Neural progenitor cell (in vitro differentiated cells): ENCODE measurements at regions not wholly inside any gene's neighbourhood (a gene's known extent, or its start where the extent isn't known, plus 50 kb on each side); places are given as distances from the start of the nearest gene placed in this dataset.

ENCODE experiments used
- DNase-seq: peaks from one replicate; pipeline ENCODE4 v3.0.0-alpha.2; 2016; ENCODE audit warnings: low spot score
- H2AFZ ChIP-seq: fragments of 200-600 bp; sonication (generic); replicated peaks from 2 replicates; pipeline ENCODE4 v1.6.1; 2016; ENCODE audit warnings: antibody characterized with exemption
- H3F3A ChIP-seq: fragments of 200-600 bp; sonication (generic); 2 replicates; pipeline ENCODE4 v1.6.1; 2016; ENCODE audit warnings: antibody characterized with exemption, low read depth
- H3K27ac ChIP-seq: fragments of 200-600 bp; sonication (generic); 2 replicates; pipeline ENCODE4 v1.5.1; 2016; ENCODE audit warnings: mild to moderate bottlenecking
- H3K27me3 ChIP-seq: fragments of 200-600 bp; sonication (generic); 2 replicates; pipeline ENCODE4 v1.6.1; 2016; ENCODE audit warnings: mild to moderate bottlenecking, moderate library complexity
- H3K36me3 ChIP-seq: fragments of 200-600 bp; sonication (generic); 2 replicates; pipeline ENCODE4 v1.5.1; 2016
- H3K4me1 ChIP-seq: fragments of 200-600 bp; sonication (generic); 2 replicates; pipeline ENCODE4 v1.6.1; 2016; ENCODE audit warnings: mixed run types
- H3K4me2 ChIP-seq: fragments of 200-600 bp; sonication (generic); 2 replicates; pipeline ENCODE4 v1.6.1; 2016
- H3K4me3 ChIP-seq: fragments of 200-600 bp; sonication (generic); 2 replicates; pipeline ENCODE4 v1.5.1; 2016
- H3K79me2 ChIP-seq: fragments of 200-600 bp; sonication (generic); 2 replicates; pipeline ENCODE4 v1.6.1; 2016; ENCODE audit warnings: low read depth
- H3K9ac ChIP-seq: fragments of 200-600 bp; sonication (generic); 2 replicates; pipeline ENCODE4 v1.6.1; 2016
- H3K9me3 ChIP-seq: fragments of 200-600 bp; sonication (generic); 2 replicates; pipeline ENCODE4 v1.5.1; 2016; ENCODE audit warnings: low read depth
- H4K20me1 ChIP-seq: fragments of 200-600 bp; sonication (generic); 2 replicates; pipeline ENCODE4 v1.6.1; 2016; ENCODE audit warnings: low read depth
- H3K27ac Mint-ChIP-seq: 3 replicates; pipeline ENCODE4 v1.8.0; 2021; ENCODE audit warnings: mixed read lengths
- H3K27me3 Mint-ChIP-seq: 2 replicates; pipeline ENCODE4 v1.8.0; 2022; ENCODE audit warnings: low read depth, mild to moderate bottlenecking, inconsistent platforms, moderate library complexity, mixed read lengths; ENCODE audit not compliant: insufficient read depth
- H3K36me3 Mint-ChIP-seq: 3 replicates; pipeline ENCODE4 v1.8.0; 2021; ENCODE audit warnings: mixed read lengths
- H3K4me1 Mint-ChIP-seq: 3 replicates; pipeline ENCODE4 v1.8.0; 2021; ENCODE audit warnings: mixed read lengths
- H3K4me3 Mint-ChIP-seq: 3 replicates; pipeline ENCODE4 v1.8.0; 2021; ENCODE audit warnings: mild to moderate bottlenecking, moderate library complexity, mixed read lengths
- H3K9me3 Mint-ChIP-seq: 3 replicates; pipeline ENCODE4 v1.8.0; 2020; ENCODE audit warnings: mixed read lengths
- EZH2 ChIP-seq: fragments of 200-600 bp; sonication (generic); IDR thresholded peaks from 2 replicates; pipeline ENCODE4 v1.6.1; 2017; ENCODE audit warnings: antibody characterized with exemption, mild to moderate bottlenecking, moderate library complexity
- EZH2phosphoT487 ChIP-seq: fragments of 200-600 bp; sonication (generic); IDR thresholded peaks from 2 replicates; pipeline ENCODE4 v1.6.1; 2017; ENCODE audit warnings: antibody characterized with exemption
- TF ChIP-seq, protein P1 (sequence below): fragments of 200-600 bp; sonication (generic); IDR thresholded peaks from 2 replicates; pipeline ENCODE4 v1.5.1; 2017; ENCODE audit warnings: antibody characterized with exemption, mild to moderate bottlenecking

DNA sequence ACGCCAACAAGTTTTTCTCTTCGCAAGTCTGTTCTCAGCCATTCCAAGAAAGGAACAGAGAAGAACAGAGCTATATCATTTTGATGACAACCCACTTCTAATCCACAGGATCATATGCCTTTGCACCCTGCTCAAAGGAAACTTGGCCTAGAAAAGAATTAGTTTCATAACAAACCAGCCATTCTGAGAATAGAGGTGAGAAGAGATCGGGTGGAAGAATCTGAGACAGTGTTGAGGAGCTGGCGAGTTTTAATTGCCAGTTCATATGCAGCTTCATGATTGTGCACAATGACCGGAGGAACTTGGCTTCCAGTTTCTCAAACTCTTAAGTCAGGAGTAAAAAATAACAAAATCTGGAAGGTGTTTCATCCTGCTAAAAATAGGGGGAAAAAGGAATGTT lies 380.0 kb downstream of the NR2F1-AS1 start:
- Mint-ChIP-seq H3K36me3 (no peaks in the 10 kb centered on the region), H3K4me1 (no peaks in the 10 kb centered on the region), H3K9me3 (peaks cover 10% of the 10 kb centered on the region), H3K4me3 (no peak overlapping the region), H3K27ac (no peak overlapping the region), H3K27me3 (peaks cover 5% of the 10 kb centered on the region)
- DNase-seq: no peak
- no peak overlapping the region for H3K27ac ChIP-seq
- no peaks in the 10 kb centered on the region for H4K20me1 ChIP-seq
- H3K36me3 ChIP-seq: no peaks in the 10 kb centered on the region
- TF ChIP-seq EZH2 (no peak), EZH2phosphoT487 (no peak)
- TF ChIP-seq, protein P1, sequence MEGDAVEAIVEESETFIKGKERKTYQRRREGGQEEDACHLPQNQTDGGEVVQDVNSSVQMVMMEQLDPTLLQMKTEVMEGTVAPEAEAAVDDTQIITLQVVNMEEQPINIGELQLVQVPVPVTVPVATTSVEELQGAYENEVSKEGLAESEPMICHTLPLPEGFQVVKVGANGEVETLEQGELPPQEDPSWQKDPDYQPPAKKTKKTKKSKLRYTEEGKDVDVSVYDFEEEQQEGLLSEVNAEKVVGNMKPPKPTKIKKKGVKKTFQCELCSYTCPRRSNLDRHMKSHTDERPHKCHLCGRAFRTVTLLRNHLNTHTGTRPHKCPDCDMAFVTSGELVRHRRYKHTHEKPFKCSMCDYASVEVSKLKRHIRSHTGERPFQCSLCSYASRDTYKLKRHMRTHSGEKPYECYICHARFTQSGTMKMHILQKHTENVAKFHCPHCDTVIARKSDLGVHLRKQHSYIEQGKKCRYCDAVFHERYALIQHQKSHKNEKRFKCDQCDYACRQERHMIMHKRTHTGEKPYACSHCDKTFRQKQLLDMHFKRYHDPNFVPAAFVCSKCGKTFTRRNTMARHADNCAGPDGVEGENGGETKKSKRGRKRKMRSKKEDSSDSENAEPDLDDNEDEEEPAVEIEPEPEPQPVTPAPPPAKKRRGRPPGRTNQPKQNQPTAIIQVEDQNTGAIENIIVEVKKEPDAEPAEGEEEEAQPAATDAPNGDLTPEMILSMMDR: no peak
- no peaks in the 10 kb centered on the region for H3K9me3 ChIP-seq
- peaks cover 8% of the 10 kb centered on the region for H3K4me1 ChIP-seq
- no peak overlapping the region for H3K4me3 ChIP-seq
- H3F3A ChIP-seq: no peaks in the 10 kb centered on the region
- no peak overlapping the region for H3K9ac ChIP-seq
- no peaks in the 10 kb centered on the region for H3K79me2 ChIP-seq
- no peaks in the 10 kb centered on the region for H3K27me3 ChIP-seq
- no peak overlapping the region for H2AFZ ChIP-seq
- no peak overlapping the region for H3K4me2 ChIP-seq

DNA sequence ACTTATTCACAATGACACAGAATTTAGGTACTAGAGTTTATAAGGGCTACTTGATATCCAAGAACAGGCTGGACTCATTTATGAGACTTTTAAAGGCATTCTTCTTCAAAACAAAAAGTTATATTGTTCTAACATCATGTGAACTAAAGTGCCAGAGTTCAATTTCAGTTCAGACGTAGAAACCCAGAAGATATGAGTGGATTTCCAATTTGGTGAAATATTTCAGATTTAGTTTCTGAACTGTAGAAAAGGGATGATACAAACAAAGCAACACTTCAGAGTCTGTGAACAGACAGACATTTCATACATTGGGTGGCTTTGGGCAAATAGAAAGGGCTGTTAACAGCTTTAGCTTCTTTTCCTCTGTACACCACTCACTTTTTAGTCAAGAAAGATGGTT lies 384.0 kb downstream of the NR2F1-AS1 start:
- no peaks in the 10 kb centered on the region for H3K27me3 ChIP-seq

DNA sequence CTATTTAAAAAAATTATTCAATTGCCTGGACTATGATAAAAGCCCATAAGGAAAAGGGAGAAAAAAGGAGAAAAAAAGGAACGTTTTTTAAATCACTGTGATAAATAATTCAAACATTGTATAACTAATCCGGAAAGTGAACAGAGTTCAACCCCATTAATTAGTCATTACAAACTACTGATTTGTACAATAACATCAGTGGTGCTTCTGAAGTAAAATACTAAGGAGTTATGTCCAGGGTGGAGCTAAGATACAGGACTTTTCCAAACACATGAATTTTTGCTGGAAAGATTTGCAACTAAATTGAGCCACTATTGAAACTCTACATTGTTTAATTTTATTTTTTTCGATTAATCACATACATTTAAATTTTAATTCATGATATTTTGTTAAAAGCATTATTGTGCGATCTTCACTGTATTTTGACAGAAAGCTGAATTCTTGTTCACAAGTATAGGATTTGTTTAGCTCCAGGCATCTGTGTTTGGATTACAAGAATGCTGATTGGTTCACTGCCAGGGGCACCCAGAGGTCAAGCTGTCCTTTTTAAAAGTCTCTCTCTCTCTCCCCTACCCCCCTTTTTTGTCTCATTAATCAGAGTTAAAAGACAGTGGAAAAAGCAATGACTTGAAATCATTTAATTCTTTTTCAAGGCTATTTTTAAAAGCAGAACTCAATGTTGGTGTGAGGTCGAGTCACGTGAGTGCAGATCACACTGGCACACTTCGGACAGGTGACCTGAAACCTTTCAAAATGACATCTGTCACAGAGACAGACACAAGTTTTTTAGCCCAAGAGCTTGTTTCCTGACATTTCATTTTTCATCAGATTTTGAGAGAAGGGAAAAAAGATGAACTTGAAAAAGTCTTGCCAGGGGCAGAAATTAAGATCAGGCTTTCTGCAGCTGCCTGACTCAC lies 387.3 kb downstream of the NR2F1-AS1 start:
- Mint-ChIP-seq H3K4me3 (no peak overlapping the region), H3K27me3 (peaks cover 4% of the 10 kb centered on the region), H3K27ac (no peak overlapping the region), H3K9me3 (peaks cover 7% of the 10 kb centered on the region), H3K36me3 (no peaks in the 10 kb centered on the region), H3K4me1 (peaks cover 36% of the 10 kb centered on the region)
- Histone ChIP-seq H3K9me3 (no peaks in the 10 kb centered on the region), H3K27ac (no peak overlapping the region), H2AFZ (no peak overlapping the region), H4K20me1 (no peaks in the 10 kb centered on the region), H3K79me2 (no peaks in the 10 kb centered on the region), H3K4me1 (peaks cover 7% of the 10 kb centered on the region), H3K9ac (no peak overlapping the region), H3K36me3 (no peaks in the 10 kb centered on the region), H3K4me2 (no peak overlapping the region), H3F3A (no peaks in the 10 kb centered on the region), H3K27me3 (no peaks in the 10 kb centered on the region), H3K4me3 (no peak overlapping the region)
- no peak for DNase-seq
- no peak for TF ChIP-seq EZH2phosphoT487
- TF ChIP-seq, protein P1: no peak
- TF ChIP-seq EZH2: no peak

More for the DNA sequence above, 384.0 kb downstream of the NR2F1-AS1 start:
- peaks cover 10% of the 10 kb centered on the region for H3K9me3 Mint-ChIP-seq
- H3K27ac ChIP-seq: no peak overlapping the region
- no peaks in the 10 kb centered on the region for H3K36me3 ChIP-seq
- H3F3A ChIP-seq: no peaks in the 10 kb centered on the region
- no peak for DNase-seq
- no peaks in the 10 kb centered on the region for H3K79me2 ChIP-seq
- H3K4me3 ChIP-seq: no peak overlapping the region
- no peaks in the 10 kb centered on the region for H3K36me3 Mint-ChIP-seq
- peaks cover 2% of the 10 kb centered on the region for H3K27me3 Mint-ChIP-seq
- no peaks in the 10 kb centered on the region for H3K9me3 ChIP-seq
- no peak overlapping the region for H3K4me3 Mint-ChIP-seq
- H3K27ac Mint-ChIP-seq: no peak overlapping the region
- H3K4me1 ChIP-seq: peaks cover 15% of the 10 kb centered on the region
- no peak overlapping the region for H2AFZ ChIP-seq
- peaks cover 26% of the 10 kb centered on the region for H3K4me1 Mint-ChIP-seq
- no peak overlapping the region for H3K4me2 ChIP-seq
- H3K9ac ChIP-seq: no peak overlapping the region
- no peaks in the 10 kb centered on the region for H4K20me1 ChIP-seq
- TF ChIP-seq EZH2 (no peak), EZH2phosphoT487 (no peak)
- TF ChIP-seq, protein P1: no peak
